Activated CD4-positive, alpha-beta T cell treated with anti-CD3 and anti-CD28 coated beads, Interleukin-2, amount 10 ng/mL, durations not matched to agents 7 days and 5 days (primary cell): ENCODE measurements at regions not wholly inside any gene's neighbourhood (a gene's known extent, or its start where the extent isn't known, plus 50 kb on each side); places are given as distances from the start of the nearest gene placed in this dataset.
"Not testable (repeated sequence)": the region's sequence is repeated elsewhere in the genome, so short reads cannot be mapped to it uniquely, and the experiment has no call there.

Experiments
- CTCF ChIA-PET: fragments of 350-600 bp; sonication (Branson Sonifier 250); formaldehyde crosslinking; loops from one replicate; lab custom pipeline; 2021; ENCODE audit warnings: antibody characterized with exemption; lab: Charles Lee
- POLR2A ChIA-PET: fragments of 350-600 bp; sonication (Branson Sonifier 250); formaldehyde crosslinking; loops from one replicate; lab custom pipeline; 2021; ENCODE audit warnings: antibody characterized with exemption; lab: Charles Lee
- DNase-seq: peaks from one replicate; pipeline ENCODE4 v3.0.0-alpha.2; 2020
- H3K27ac Mint-ChIP-seq: one replicate; pipeline ENCODE4 v1.8.0; 2021; ENCODE audit warnings: mild to moderate bottlenecking, moderate library complexity, mixed read lengths
- H3K27me3 Mint-ChIP-seq: one replicate; pipeline ENCODE4 v1.8.0; 2021; ENCODE audit warnings: mixed read lengths
- H3K36me3 Mint-ChIP-seq: one replicate; pipeline ENCODE4 v1.8.0; 2021; ENCODE audit warnings: low read depth, mixed read lengths
- H3K4me1 Mint-ChIP-seq: one replicate; pipeline ENCODE4 v1.8.0; 2021; ENCODE audit warnings: mixed read lengths
- H3K4me3 Mint-ChIP-seq: one replicate; pipeline ENCODE4 v1.8.0; 2021; ENCODE audit warnings: mild to moderate bottlenecking, moderate library complexity, mixed read lengths
- H3K9me3 Mint-ChIP-seq: one replicate; pipeline ENCODE4 v1.8.0; 2021; ENCODE audit warnings: mixed read lengths

GRCh38 chr14:43362586-43362985 lies 1144.5 kb downstream of the FSCB start:
- H3K9me3 Mint-ChIP-seq, result peaks cover 9% of the 10 kb centered on the region
- H3K4me1 Mint-ChIP-seq, result no peaks in the 10 kb centered on the region
- DNase-seq, result no peak
- no peaks in the 10 kb centered on the region for H3K36me3 Mint-ChIP-seq
- H3K27me3 Mint-ChIP-seq, result no peaks in the 10 kb centered on the region
- H3K4me3 Mint-ChIP-seq, result no peak overlapping the region
- CTCF ChIA-PET, result no interaction called here
- POLR2A ChIA-PET, result no interaction called here
- H3K27ac Mint-ChIP-seq, result no peak overlapping the region

- Mint-ChIP-seq H3K27ac (no peak overlapping the region), H3K4me1 (no peaks in the 10 kb centered on the region), H3K27me3 (no peaks in the 10 kb centered on the region), H3K36me3 (no peaks in the 10 kb centered on the region), H3K9me3 (peaks cover 3% of the 10 kb centered on the region), H3K4me3 (no peak overlapping the region)
- DNase-seq, result no peak
- POLR2A ChIA-PET, result no interaction called here
- CTCF ChIA-PET, result no interaction called here
These were observed 1145.3 kb downstream of the FSCB start for GRCh38 chr14:43361751-43362150.

- no peaks in the 10 kb centered on the region for H3K27me3 Mint-ChIP-seq
- peaks cover 4% of the 10 kb centered on the region for H3K9me3 Mint-ChIP-seq
- no peak overlapping the region for H3K27ac Mint-ChIP-seq
- no peaks in the 10 kb centered on the region for H3K36me3 Mint-ChIP-seq
- H3K4me1 Mint-ChIP-seq, result no peaks in the 10 kb centered on the region
- H3K4me3 Mint-ChIP-seq, result no peak overlapping the region
- ChIA-PET POLR2A (no interaction called here), CTCF (no interaction called here)
- no peak for DNase-seq
These were observed 1146.8 kb downstream of the FSCB start for GRCh38 chr14:43360239-43360638.

- DNase-seq, result no peak
- POLR2A ChIA-PET, result no interaction called here
- Mint-ChIP-seq H3K27me3 (no peaks in the 10 kb centered on the region), H3K4me1 (no peaks in the 10 kb centered on the region), H3K9me3 (peaks cover 5% of the 10 kb centered on the region), H3K27ac (no peak overlapping the region), H3K4me3 (no peak overlapping the region), H3K36me3 (no peaks in the 10 kb centered on the region)
- CTCF ChIA-PET, result no interaction called here
These were observed 1147.8 kb downstream of the FSCB start for GRCh38 chr14:43359317-43359716.

- no peaks in the 10 kb centered on the region for H3K36me3 Mint-ChIP-seq
- ChIA-PET CTCF (no interaction called here), POLR2A (no interaction called here)
- no peak overlapping the region for H3K4me3 Mint-ChIP-seq
- no peak overlapping the region for H3K27ac Mint-ChIP-seq
- H3K27me3 Mint-ChIP-seq, result no peaks in the 10 kb centered on the region
- DNase-seq, result no peak
- no peaks in the 10 kb centered on the region for H3K4me1 Mint-ChIP-seq
- peaks cover 5% of the 10 kb centered on the region for H3K9me3 Mint-ChIP-seq
These were observed 1150.0 kb downstream of the FSCB start for GRCh38 chr14:43356979-43357545.

- CTCF ChIA-PET, result no interaction called here
- no peaks in the 10 kb centered on the region for H3K27me3 Mint-ChIP-seq
These were observed 1150.7 kb downstream of the FSCB start for GRCh38 chr14:43356382-43356781.

GRCh38 chr14:43341921-43342320 lies 1165.2 kb downstream of the FSCB start:
- Mint-ChIP-seq H3K27ac (no peak overlapping the region), H3K4me3 (no peak overlapping the region), H3K9me3 (peaks cover 14% of the 10 kb centered on the region), H3K36me3 (no peaks in the 10 kb centered on the region), H3K4me1 (no peaks in the 10 kb centered on the region), H3K27me3 (no peaks in the 10 kb centered on the region)
- CTCF ChIA-PET, result no interaction called here
- no peak for DNase-seq
- POLR2A ChIA-PET, result no interaction called here

More at GRCh38 chr14:43356382-43356781, 1150.7 kb downstream of the FSCB start:
- Mint-ChIP-seq H3K27ac (no peak overlapping the region), H3K4me3 (no peak overlapping the region), H3K4me1 (no peaks in the 10 kb centered on the region), H3K9me3 (peaks cover 3% of the 10 kb centered on the region), H3K36me3 (no peaks in the 10 kb centered on the region)
- POLR2A ChIA-PET, result no interaction called here
- DNase-seq, result no peak

- Mint-ChIP-seq H3K27me3 (no peaks in the 10 kb centered on the region), H3K4me1 (no peaks in the 10 kb centered on the region), H3K36me3 (no peaks in the 10 kb centered on the region), H3K9me3 (no peaks in the 10 kb centered on the region), H3K27ac (no peak overlapping the region), H3K4me3 (no peak overlapping the region)
- DNase-seq, result no peak
- ChIA-PET CTCF (no interaction called here), POLR2A (no interaction called here)
These were observed 1168.4 kb downstream of the FSCB start for GRCh38 chr14:43338713-43339112.

- ChIA-PET POLR2A (no interaction called here), CTCF (no interaction called here)
- Mint-ChIP-seq H3K27ac (no peak overlapping the region), H3K36me3 (no peaks in the 10 kb centered on the region), H3K27me3 (no peaks in the 10 kb centered on the region), H3K9me3 (no peaks in the 10 kb centered on the region), H3K4me3 (no peak overlapping the region), H3K4me1 (no peaks in the 10 kb centered on the region)
- DNase-seq, result no peak
These were observed 1170.7 kb downstream of the FSCB start for GRCh38 chr14:43336351-43336750.

GRCh38 chr14:43326501-43327407 lies 1180.3 kb downstream of the FSCB start:
- H3K4me3 Mint-ChIP-seq, CTCF ChIA-PET, DNase-seq, H3K27ac Mint-ChIP-seq, H3K36me3 Mint-ChIP-seq, POLR2A ChIA-PET, H3K4me1 Mint-ChIP-seq, H3K27me3 Mint-ChIP-seq: not testable (repeated sequence)
- peaks cover 16% of the 10 kb centered on the region for H3K9me3 Mint-ChIP-seq

GRCh38 chr14:43316427-43316826 lies 1190.7 kb downstream of the FSCB start:
- Mint-ChIP-seq H3K9me3 (no peaks in the 10 kb centered on the region), H3K27ac (no peak overlapping the region), H3K4me3 (no peak overlapping the region), H3K27me3 (no peaks in the 10 kb centered on the region), H3K4me1 (no peaks in the 10 kb centered on the region), H3K36me3 (no peaks in the 10 kb centered on the region)
- ChIA-PET POLR2A (no interaction called here), CTCF (no interaction called here)
- DNase-seq, result no peak

GRCh38 chr14:43313719-43314118 lies 1193.4 kb downstream of the FSCB start:
- ChIA-PET CTCF (no interaction called here), POLR2A (no interaction called here)
- Mint-ChIP-seq H3K36me3 (no peaks in the 10 kb centered on the region), H3K4me3 (no peak overlapping the region), H3K4me1 (no peaks in the 10 kb centered on the region), H3K27ac (no peak overlapping the region), H3K9me3 (peaks cover 2% of the 10 kb centered on the region), H3K27me3 (no peaks in the 10 kb centered on the region)
- DNase-seq, result no peak

- Mint-ChIP-seq H3K4me3 (no peak overlapping the region), H3K27me3 (no peaks in the 10 kb centered on the region), H3K4me1 (no peaks in the 10 kb centered on the region), H3K9me3 (peaks cover 2% of the 10 kb centered on the region), H3K36me3 (no peaks in the 10 kb centered on the region), H3K27ac (no peak overlapping the region)
- ChIA-PET CTCF (no interaction called here), POLR2A (interaction anchor here (0.6 kb wide), 1 partner anchor 282 kb away, joined by 3 read pairs; no protein-coding TSS in a partner anchor)
- no peak for DNase-seq
These were observed 1198.5 kb downstream of the FSCB start for GRCh38 chr14:43308421-43309110.
